H1 (cell line): ENCODE measurements at regions not wholly inside any gene's neighbourhood (a gene's known extent, or its start where the extent isn't known, plus 50 kb on each side); places are given as distances from the start of the nearest gene placed in this dataset.

Experiments
- CTCF ChIA-PET: fragments of 300-600 bp; sonication (Branson Sonifier 250); formaldehyde crosslinking; loops from one replicate; lab custom pipeline; 2021; ENCODE audit not compliant: partially characterized antibody; lab: Charles Lee
- POLR2A ChIA-PET: fragments of 300-600 bp; sonication (Branson Sonifier 250); formaldehyde crosslinking; loops from one replicate; lab custom pipeline; 2021; ENCODE audit warnings: inconsistent platforms; ENCODE audit not compliant: partially characterized antibody; lab: Charles Lee
- DNase-seq, 2 experiments: peaks; one replicate each; pipeline versions ENCODE4 v3.0.0 to v3.0.0-alpha.2; 2010 to 2022; ENCODE audit warnings: low spot score in 2 of 2, low read depth in 1 of 2, mixed read lengths in 1 of 2
- FAIRE-seq: peaks from 2 replicates; lab custom pipeline; 2011; peaks lifted over from hg19 to GRCh38; lab: Jason Lieb, UNC
- H2AFZ ChIP-seq: 2 replicates; pipeline ENCODE4 v1.8.1; 2012; ENCODE audit warnings: low read length, inconsistent platforms
- H2AK5ac ChIP-seq: 2 replicates; pipeline ENCODE4 v1.6.1; 2013; ENCODE audit warnings: low read depth, low read length
- H2BK120ac ChIP-seq: replicated peaks from 2 replicates; pipeline ENCODE3; 2013; ENCODE audit warnings: low read depth, low read length, inconsistent platforms
- H2BK12ac ChIP-seq: 2 replicates; pipeline ENCODE4 v1.6.1; 2013; ENCODE audit warnings: low read depth, low read length
- H2BK15ac ChIP-seq: 2 replicates; pipeline ENCODE4 v1.6.1; 2013; ENCODE audit warnings: low read length
- H2BK20ac ChIP-seq: 2 replicates; pipeline ENCODE4 v1.6.1; 2013; ENCODE audit warnings: low read length
- H2BK5ac ChIP-seq: 2 replicates; pipeline ENCODE4 v1.6.1; 2013; ENCODE audit warnings: low read depth, low read length
- H3K14ac ChIP-seq: 2 replicates; pipeline ENCODE4 v1.6.1; 2013; ENCODE audit warnings: inconsistent platforms; ENCODE audit not compliant: insufficient read length
- H3K18ac ChIP-seq: 2 replicates; pipeline ENCODE4 v1.6.1; 2013; ENCODE audit warnings: low read length; ENCODE audit errors: extremely low read depth
- H3K23ac ChIP-seq: 2 replicates; pipeline ENCODE4 v1.6.1; 2013; ENCODE audit warnings: inconsistent platforms; ENCODE audit not compliant: insufficient read length
- H3K23me2 ChIP-seq: 2 replicates; pipeline ENCODE4 v1.6.1; 2013; ENCODE audit warnings: low read depth, low read length
- H3K27ac ChIP-seq: 2 replicates; pipeline ENCODE4 v1.6.1; 2011; ENCODE audit warnings: low read depth, low read length, inconsistent platforms
- H3K27me3 ChIP-seq, 4 experiments: replicated peaks in 1 of 4; 1 replicate in 1 of 4; 2 replicates in 3 of 4; pipeline versions ENCODE4 v1.6.1 to v1.8.1; 2011 to 2013; ENCODE audit warnings: low read length in 3 of 4, mild to moderate bottlenecking in 3 of 4, inconsistent platforms in 2 of 4, mixed read lengths in 2 of 4, moderate library complexity in 1 of 4; ENCODE audit not compliant: control insufficient read depth in 3 of 4, insufficient read depth in 3 of 4; ENCODE audit errors: extremely low read depth in 1 of 4
- H3K36me3 ChIP-seq, 4 experiments: 2 replicates each; pipeline versions ENCODE4 v1.6.1 to v1.8.1; 2011 to 2013; ENCODE audit warnings: mild to moderate bottlenecking in 4 of 4, low read length in 3 of 4, moderate library complexity in 2 of 4, control low read depth in 1 of 4, inconsistent platforms in 1 of 4; ENCODE audit not compliant: insufficient read depth in 4 of 4, control insufficient read depth in 2 of 4
- H3K4ac ChIP-seq: replicated peaks from 2 replicates; pipeline ENCODE3; 2013; ENCODE audit warnings: low read length, low read depth, mixed read lengths, inconsistent platforms; ENCODE audit not compliant: insufficient read length
- H3K4me1 ChIP-seq, 4 experiments: replicated peaks in 1 of 4; 1 replicate in 1 of 4; 2 replicates in 3 of 4; pipeline versions ENCODE4 v1.6.1 to v1.8.1; 2011 to 2013; ENCODE audit warnings: low read length in 3 of 4, inconsistent platforms in 2 of 4, mixed read lengths in 1 of 4; ENCODE audit not compliant: insufficient read depth in 4 of 4, control insufficient read depth in 3 of 4
- H3K4me2 ChIP-seq, 2 experiments: 2 replicates each; pipeline versions ENCODE4 v1.6.1 to v1.8.1; 2011 to 2013; ENCODE audit warnings: low read depth in 2 of 2, low read length in 2 of 2, control low read depth in 1 of 2, inconsistent platforms in 1 of 2, mild to moderate bottlenecking in 1 of 2; ENCODE audit not compliant: insufficient read depth in 1 of 2
- H3K4me3 ChIP-seq, 4 experiments: fragments of 200-600, 300-600 bp in 1 of 4; sonication (generic), shearing (Covaris generic), sonication (Bioruptor Twin) in 1 of 4; 2 replicates each; pipeline versions ENCODE4 v1.5.1 to v1.8.1; 2011 to 2016; ENCODE audit warnings: low read length in 4 of 4, low read depth in 3 of 4, control low read depth in 2 of 4, inconsistent platforms in 2 of 4, mild to moderate bottlenecking in 2 of 4, mixed read lengths in 1 of 4, moderate library complexity in 1 of 4; ENCODE audit not compliant: insufficient read depth in 2 of 4; ENCODE audit errors: extremely low read depth in 1 of 4
- H3K56ac ChIP-seq: replicated peaks from 2 replicates; pipeline ENCODE3; 2013; ENCODE audit warnings: low read depth, mild to moderate bottlenecking, mixed read lengths, low read length, inconsistent platforms; ENCODE audit not compliant: insufficient read length
- H3K79me1 ChIP-seq: 2 replicates; pipeline ENCODE4 v1.6.1; 2013; ENCODE audit warnings: low read depth, low read length, control low read depth
- H3K79me2 ChIP-seq, 2 experiments: 2 replicates each; pipeline versions ENCODE4 v1.6.1 to v1.8.1; 2012 to 2013; ENCODE audit warnings: low read length in 2 of 2, mild to moderate bottlenecking in 2 of 2, inconsistent platforms in 1 of 2; ENCODE audit not compliant: insufficient read depth in 2 of 2, control insufficient read depth in 1 of 2
- H3K9ac ChIP-seq, 4 experiments: replicated peaks in 1 of 4; 1 replicate in 1 of 4; 2 replicates in 3 of 4; pipeline versions ENCODE4 v1.6.1 to v1.8.1; 2011 to 2013; ENCODE audit warnings: low read depth in 3 of 4, low read length in 3 of 4, control low read depth in 2 of 4, mild to moderate bottlenecking in 2 of 4, moderate library complexity in 2 of 4, inconsistent platforms in 1 of 4; ENCODE audit errors: extremely low read depth in 1 of 4
- H3K9me3 ChIP-seq, 2 experiments: 2 replicates each; pipeline versions ENCODE4 v1.6.1 to v1.8.1; 2012 to 2013; ENCODE audit warnings: mild to moderate bottlenecking in 2 of 2, moderate library complexity in 2 of 2, control low read depth in 1 of 2, inconsistent platforms in 1 of 2, low read depth in 1 of 2, low read length in 1 of 2, mixed read lengths in 1 of 2; ENCODE audit not compliant: insufficient read depth in 2 of 2
- H4K20me1 ChIP-seq, 2 experiments: replicated peaks in 1 of 2; 2 replicates each; pipeline versions ENCODE3 to v1.8.1; 2011 to 2013; ENCODE audit warnings: inconsistent platforms in 2 of 2, low read length in 2 of 2, mild to moderate bottlenecking in 1 of 2; ENCODE audit not compliant: insufficient read depth in 2 of 2, control insufficient read depth in 1 of 2
- H4K5ac ChIP-seq: 2 replicates; pipeline ENCODE4 v1.6.1; 2013; ENCODE audit warnings: low read length, low read depth, mixed read lengths, inconsistent platforms; ENCODE audit not compliant: insufficient read length
- H4K8ac ChIP-seq: 2 replicates; pipeline ENCODE4 v1.8.0; 2013; ENCODE audit warnings: mild to moderate bottlenecking, moderate library complexity, low read length, inconsistent platforms; ENCODE audit not compliant: insufficient read depth; ENCODE audit errors: extremely low read depth
- H4K91ac ChIP-seq: replicated peaks from 2 replicates; pipeline ENCODE3; 2013; ENCODE audit warnings: low read length, mixed read lengths, inconsistent platforms; ENCODE audit not compliant: insufficient read length
- CBX8 ChIP-seq: fragments of 300-800, 300-1000 bp; sonication (generic); IDR thresholded peaks from 2 replicates; pipeline ENCODE4 v1.7.1; 2016; ENCODE audit warnings: low read depth, low read length, borderline replicate concordance
- EGR1 ChIP-seq: IDR thresholded peaks from 2 replicates; pipeline ENCODE4 v1.6.1; 2011; ENCODE audit warnings: low read depth, low read length, borderline replicate concordance
- JUND ChIP-seq: IDR thresholded peaks from 2 replicates; pipeline ENCODE4 v1.6.1; 2011; ENCODE audit warnings: mild to moderate bottlenecking, improper control_type of control experiment, low read length
- NRF1 ChIP-seq: IDR thresholded peaks from 2 replicates; pipeline ENCODE4 v1.6.1; 2011; ENCODE audit warnings: mild to moderate bottlenecking, low read depth, low read length, improper control_type of control experiment
- POLR2A ChIP-seq, 2 experiments: IDR thresholded peaks; 1 replicate in 1 of 2; 2 replicates in 1 of 2; pipeline ENCODE4 v1.6.1; 2011; ENCODE audit warnings: low read depth in 2 of 2, low read length in 2 of 2, mild to moderate bottlenecking in 2 of 2; ENCODE audit errors: control extremely low read depth in 1 of 2
- POLR2AphosphoS5 ChIP-seq: IDR thresholded peaks from 2 replicates; pipeline ENCODE4 v1.6.1; 2011; ENCODE audit warnings: low read depth, low read length
- RAD21 ChIP-seq, 2 experiments: IDR thresholded peaks in 1 of 2; conservative IDR thresholded peaks in 1 of 2; 2 replicates each; pipeline ENCODE4 v1.6.1; 2011; ENCODE audit warnings: low read depth in 2 of 2, low read length in 2 of 2, improper control_type of control experiment in 1 of 2, inconsistent platforms in 1 of 2, mild to moderate bottlenecking in 1 of 2, moderate library complexity in 1 of 2
- RFX5 ChIP-seq: IDR thresholded peaks from 2 replicates; pipeline ENCODE4 v1.6.1; 2011; ENCODE audit warnings: low read depth, low read length, improper control_type of control experiment, borderline replicate concordance
- RNF2 ChIP-seq: fragments of 200-900, 300-1000 bp; sonication (generic); IDR thresholded peaks from 2 replicates; pipeline ENCODE4 v1.7.1; 2016; ENCODE audit warnings: borderline replicate concordance, low read depth, mild to moderate bottlenecking, antibody characterized with exemption, low read length; ENCODE audit not compliant: poor library complexity, severe bottlenecking; ENCODE audit errors: missing control alignments
- SP1 ChIP-seq: IDR thresholded peaks from 2 replicates; pipeline ENCODE4 v1.6.1; 2011; ENCODE audit warnings: low read depth, low read length
- SUZ12 ChIP-seq: fragments of 200-600 bp; sonication (generic); IDR thresholded peaks from 2 replicates; pipeline ENCODE4 v1.6.1; 2012; ENCODE audit warnings: mild to moderate bottlenecking, inconsistent platforms, low read length, moderate library complexity, mixed read lengths
- USF2 ChIP-seq: IDR thresholded peaks from 2 replicates; pipeline ENCODE4 v1.6.1; 2011; ENCODE audit warnings: low read length, improper control_type of control experiment
- YY1 ChIP-seq: IDR thresholded peaks from 2 replicates; pipeline ENCODE4 v1.6.1; 2011; ENCODE audit warnings: low read depth, mild to moderate bottlenecking, low read length
- WGBS, 2 experiments: shearing (Covaris generic) in 1 of 2; methylation state at CpG; one replicate each; pipeline versions ENCODE4 v1.1.6 to v1.1.7; 2013 to 2015; ENCODE audit warnings: low lambda C conversion rate in 2 of 2, mixed read lengths in 2 of 2, inconsistent platforms in 1 of 2, low coverage in 1 of 2, missing lambda C conversion rate in 1 of 2; ENCODE audit not compliant: insufficient replicate concordance in 2 of 2, insufficient coverage in 1 of 2, insufficient read length in 1 of 2; ENCODE audit errors: extremely low coverage in 1 of 2, missing lambda C conversion rate in 1 of 2; 5-methylcytosine and 5-hydroxymethylcytosine counted together

DNA sequence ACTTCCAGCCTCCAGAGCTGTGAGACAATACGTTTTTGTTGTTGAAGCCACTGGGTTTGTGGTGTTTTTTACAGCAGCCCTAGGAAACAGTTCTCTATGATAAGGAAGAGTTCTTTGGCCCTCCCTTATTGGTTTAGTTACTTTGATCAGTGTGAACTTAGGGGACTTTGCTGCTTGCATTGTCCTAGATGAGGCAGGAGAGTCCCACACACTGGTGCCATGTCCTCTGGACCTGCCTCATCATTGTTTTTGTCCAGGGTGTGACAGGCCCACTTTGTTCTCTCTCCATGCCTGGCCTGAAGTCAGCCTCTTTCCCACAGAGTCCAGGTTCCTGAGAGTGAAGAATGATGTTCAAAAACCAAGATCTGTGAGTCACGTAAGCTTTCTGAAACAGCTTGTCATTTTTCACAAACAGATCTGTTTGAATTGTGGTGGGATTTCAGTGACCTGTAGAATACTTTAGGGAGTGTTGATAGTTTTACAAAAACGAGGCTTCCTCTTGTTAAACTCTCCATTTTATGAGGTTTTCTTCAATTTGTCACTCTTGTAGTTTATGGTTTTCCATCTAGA lies 63.8 kb downstream of the ING1 start:
- H3K56ac ChIP-seq: no peak overlapping the region
- TF ChIP-seq NRF1: no peak
- no peak for TF ChIP-seq JUND
- TF ChIP-seq POLR2AphosphoS5: no peak
- no peak for TF ChIP-seq RAD21 (IDR thresholded peaks at IDR 0.05 in 1 of 2, conservative IDR thresholded peaks at IDR 0.05 in 1 of 2; ENCODE audit: low read depth in 2 of 2, low read length in 2 of 2)
- TF ChIP-seq CBX8: no peak
- TF ChIP-seq YY1: no peak
- TF ChIP-seq SP1: no peak
- no peak for TF ChIP-seq SUZ12
- no peak for TF ChIP-seq RFX5
- TF ChIP-seq RNF2: no peak
- no peak for TF ChIP-seq EGR1
- no peak for TF ChIP-seq USF2
- TF ChIP-seq POLR2A (IDR thresholded peaks at IDR 0.05; ENCODE audit: control extremely low read depth in 1 of 2, low read depth in 2 of 2, low read length in 2 of 2): no peak

More for the DNA sequence above, 63.8 kb downstream of the ING1 start:
- Histone ChIP-seq H3K4me3 (no peak overlapping the region), H2BK12ac (no peak overlapping the region), H4K91ac (no peak overlapping the region), H3K4ac (no peak overlapping the region), H3K23ac (no peak overlapping the region), H3K14ac (no peak overlapping the region), H4K5ac (no peak overlapping the region), H3K79me1 (no peaks in the 10 kb centered on the region), H2BK20ac (no peak overlapping the region), H3K27me3 (no peaks in the 10 kb centered on the region; a peak in 1 of 7 replicates), H3K9ac (no peak overlapping the region), H3K27ac (no peak overlapping the region), H3K4me1 (no peaks in the 10 kb centered on the region), H2AK5ac (no peak overlapping the region), H4K8ac (no peak overlapping the region), H2AFZ (no peak overlapping the region), H4K20me1 (no peaks in the 10 kb centered on the region), H3K18ac (no peak overlapping the region), H3K79me2 (no peaks in the 10 kb centered on the region), H2BK5ac (no peak overlapping the region), H3K23me2 (no peaks in the 10 kb centered on the region), H3K9me3 (peaks cover 7 to 11% of the 10 kb centered on the region in 2 experiments; a peak in 3 of 4 replicates), H3K36me3 (no peaks in the 10 kb centered on the region; a peak in 1 of 8 replicates), H3K4me2 (no peak overlapping the region), H2BK15ac (no peak overlapping the region), H2BK120ac (no peak overlapping the region)
- DNase-seq (no peak), FAIRE-seq (no peak)
- CTCF ChIA-PET: no interaction called here
- POLR2A ChIA-PET: no interaction called here
- WGBS, 2 experiments: 90% methylated on average over 3 of the region's 3 CpGs; no CpG with 5 or more reads in 1 of the 2 experiments
